Astrocyte of the cerebellum (primary cell): ENCODE measurements at regions not wholly inside any gene's neighbourhood (a gene's known extent, or its start where the extent isn't known, plus 50 kb on each side); places are given as distances from the start of the nearest gene placed in this dataset.

ENCODE experiments used
- DNase-seq: peaks from one replicate; pipeline ENCODE4 v3.0.0-alpha.2; 2011; ENCODE audit warnings: low read depth
- H3K4me3 ChIP-seq: 2 replicates; pipeline ENCODE4 v1.5.1; 2011; ENCODE audit warnings: mild to moderate bottlenecking, low read depth, low read length, moderate library complexity
- CTCF ChIP-seq: IDR thresholded peaks from 2 replicates; pipeline ENCODE4 v1.5.1; 2012; ENCODE audit warnings: low read length, low read depth, moderate library complexity, mild to moderate bottlenecking; ENCODE audit errors: missing control alignments
- in situ Hi-C: cut with HindIII; loops from 2 replicates; pipeline ENCODE4 v1.10.0; 2017; ENCODE audit warnings: low sequenced_read_pairs

GRCh38 chr3:80676261-80676660, 908.5 kb upstream of the ROBO1 start:
- DNase-seq, result no peak
- H3K4me3 ChIP-seq, result no peak overlapping the region
- no peak for TF ChIP-seq CTCF
- in situ Hi-C loops, result no loop called here

GRCh38 chr3:80675790-80676189, 908.0 kb upstream of the ROBO1 start:
- no peak for TF ChIP-seq CTCF

GRCh38 chr3:80668600-80669294, 900.9 kb upstream of the ROBO1 start:
- in situ Hi-C loops, result no loop called here
- no peak for TF ChIP-seq CTCF

More at GRCh38 chr3:80675790-80676189, 908.0 kb upstream of the ROBO1 start:
- DNase-seq, result no peak
- H3K4me3 ChIP-seq, result no peak overlapping the region
- in situ Hi-C loops, result no loop called here

GRCh38 chr3:80668100-80668499, 900.3 kb upstream of the ROBO1 start:
- in situ Hi-C loops, result no loop called here
- TF ChIP-seq CTCF, result no peak
- DNase-seq, result no peak
- H3K4me3 ChIP-seq, result no peak overlapping the region

More at GRCh38 chr3:80668600-80669294, 900.9 kb upstream of the ROBO1 start:
- H3K4me3 ChIP-seq, result no peak overlapping the region
- DNase-seq, result no peak

- H3K4me3 ChIP-seq, result no peak overlapping the region
- no peak for DNase-seq
- in situ Hi-C loops, result no loop called here
- TF ChIP-seq CTCF, result no peak
These were observed 895.6 kb upstream of the ROBO1 start for GRCh38 chr3:80663426-80663825.

- no peak for TF ChIP-seq CTCF
- DNase-seq, result no peak
- H3K4me3 ChIP-seq, result no peak overlapping the region
- in situ Hi-C loops, result no loop called here
These were observed 887.4 kb upstream of the ROBO1 start for GRCh38 chr3:80655216-80655615.
